ENCODE measurements at regions not wholly inside any gene's neighbourhood (a gene's known extent, or its start where the extent isn't known, plus 50 kb on each side); places are given as distances from the start of the nearest gene placed in this dataset.

DNA sequence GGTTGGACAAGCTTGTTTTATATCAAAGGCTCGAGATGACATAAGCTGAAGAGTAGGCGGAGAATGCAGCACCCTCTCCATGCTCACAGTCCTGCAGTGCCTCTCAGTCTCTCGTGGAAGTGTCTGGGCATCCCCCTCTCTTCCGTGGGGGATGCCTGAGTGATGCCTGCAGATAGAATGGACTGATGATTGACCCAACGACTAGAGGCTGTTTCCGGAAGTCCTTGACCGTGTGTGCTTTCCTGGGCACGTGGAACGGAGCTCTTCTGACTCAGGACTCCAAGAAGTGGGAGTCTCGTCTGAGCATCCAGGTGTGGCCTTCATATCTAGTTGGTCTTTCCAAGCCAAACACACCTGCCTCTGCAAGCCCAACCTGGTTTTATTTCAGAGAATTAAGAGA lies 241.8 kb upstream of the IRX2 start:
- H3K9me2 ChIP-seq (replicated peaks; ENCODE audit: low read depth, low read length), result no peaks in the 10 kb centered on the region
- H3K4me1 ChIP-seq (ENCODE audit: insufficient read depth, low read length, poor library complexity, severe bottlenecking), result no peaks in the 10 kb centered on the region
- H3F3A ChIP-seq (ENCODE audit: low read depth), result no peaks in the 10 kb centered on the region
- H3K4me3 ChIP-seq (ENCODE audit: low read length, poor library complexity, severe bottlenecking), result no peak overlapping the region
- H3K79me2 ChIP-seq (ENCODE audit: insufficient read depth, low read length), result no peaks in the 10 kb centered on the region
- H3K9me3 ChIP-seq (ENCODE audit: insufficient read depth, low read depth, low read length), result peaks cover 18% of the 10 kb centered on the region; the same call in 1 of the 2 replicates
- H4K20me1 ChIP-seq (ENCODE audit: insufficient read depth, low read length, poor library complexity, severe bottlenecking), result no peaks in the 10 kb centered on the region
- H3K36me3 ChIP-seq (ENCODE audit: insufficient read depth, low read length), result no peaks in the 10 kb centered on the region
- no peak overlapping the region for H2AFZ ChIP-seq (ENCODE audit: low read length)
- no peak for TF ChIP-seq CTCF (conservative IDR thresholded peaks at IDR 0.05; ENCODE audit: low read length)
- TF ChIP-seq EZH2phosphoT487 (IDR thresholded peaks at IDR 0.05; ENCODE audit: borderline replicate concordance), result no peak
- no peak overlapping the region for H3K4me2 ChIP-seq (ENCODE audit: low read depth, low read length, poor library complexity, severe bottlenecking)
- no peak overlapping the region for H3K9ac ChIP-seq (ENCODE audit: low read depth, low read length, poor library complexity, severe bottlenecking)
- no peaks in the 10 kb centered on the region for H3K27me3 ChIP-seq (ENCODE audit: insufficient read depth, low read length, poor library complexity, severe bottlenecking)

GRCh38 chr5:2992806-2993205 lies 241.3 kb upstream of the IRX2 start:
- TF ChIP-seq CTCF (conservative IDR thresholded peaks at IDR 0.05; ENCODE audit: low read length) (no peak), EZH2phosphoT487 (IDR thresholded peaks at IDR 0.05; ENCODE audit: borderline replicate concordance) (no peak)
- no peak overlapping the region for H3K4me3 ChIP-seq (ENCODE audit: low read length, poor library complexity, severe bottlenecking)
- no peaks in the 10 kb centered on the region for H3K36me3 ChIP-seq (ENCODE audit: insufficient read depth, low read length)
- no peaks in the 10 kb centered on the region for H3K79me2 ChIP-seq (ENCODE audit: insufficient read depth, low read length)
- no peak overlapping the region for H2AFZ ChIP-seq (ENCODE audit: low read length)
- no peaks in the 10 kb centered on the region for H3K4me1 ChIP-seq (ENCODE audit: insufficient read depth, low read length, poor library complexity, severe bottlenecking)
- peaks cover 18% of the 10 kb centered on the region; the same call in 1 of the 2 replicates for H3K9me3 ChIP-seq (ENCODE audit: insufficient read depth, low read depth, low read length)
- no peak overlapping the region for H3K9ac ChIP-seq (ENCODE audit: low read depth, low read length, poor library complexity, severe bottlenecking)
- H4K20me1 ChIP-seq (ENCODE audit: insufficient read depth, low read length, poor library complexity, severe bottlenecking), result no peaks in the 10 kb centered on the region
- no peaks in the 10 kb centered on the region for H3K9me2 ChIP-seq (replicated peaks; ENCODE audit: low read depth, low read length)
- no peak overlapping the region for H3K4me2 ChIP-seq (ENCODE audit: low read depth, low read length, poor library complexity, severe bottlenecking)
- no peaks in the 10 kb centered on the region for H3K27me3 ChIP-seq (ENCODE audit: insufficient read depth, low read length, poor library complexity, severe bottlenecking)
- H3F3A ChIP-seq (ENCODE audit: low read depth), result no peaks in the 10 kb centered on the region

- no peaks in the 10 kb centered on the region for H3K27me3 ChIP-seq (ENCODE audit: insufficient read depth, low read length, poor library complexity, severe bottlenecking)
- TF ChIP-seq CTCF (conservative IDR thresholded peaks at IDR 0.05; ENCODE audit: low read length) (no peak), EZH2phosphoT487 (IDR thresholded peaks at IDR 0.05; ENCODE audit: borderline replicate concordance) (no peak)
- H2AFZ ChIP-seq (ENCODE audit: low read length), result no peak overlapping the region
- no peaks in the 10 kb centered on the region for H3K79me2 ChIP-seq (ENCODE audit: insufficient read depth, low read length)
- no peak overlapping the region for H3K9ac ChIP-seq (ENCODE audit: low read depth, low read length, poor library complexity, severe bottlenecking)
- H3F3A ChIP-seq (ENCODE audit: low read depth), result no peaks in the 10 kb centered on the region
- H3K36me3 ChIP-seq (ENCODE audit: insufficient read depth, low read length), result no peaks in the 10 kb centered on the region
- H3K4me2 ChIP-seq (ENCODE audit: low read depth, low read length, poor library complexity, severe bottlenecking), result no peak overlapping the region
- H3K9me2 ChIP-seq (replicated peaks; ENCODE audit: low read depth, low read length), result no peaks in the 10 kb centered on the region
- H4K20me1 ChIP-seq (ENCODE audit: insufficient read depth, low read length, poor library complexity, severe bottlenecking), result no peaks in the 10 kb centered on the region
- H3K4me1 ChIP-seq (ENCODE audit: insufficient read depth, low read length, poor library complexity, severe bottlenecking), result no peaks in the 10 kb centered on the region
- no peak overlapping the region for H3K4me3 ChIP-seq (ENCODE audit: low read length, poor library complexity, severe bottlenecking)
- H3K9me3 ChIP-seq (ENCODE audit: insufficient read depth, low read depth, low read length), result peaks cover 18% of the 10 kb centered on the region; the same call in 1 of the 2 replicates
Observed at GRCh38 chr5:2991884-2992283, 240.4 kb upstream of the IRX2 start.

Data from Loucy (cell line).